Fibroblast of pulmonary artery (primary cell): ENCODE measurements at regions not wholly inside any gene's neighbourhood (a gene's known extent, or its start where the extent isn't known, plus 50 kb on each side); places are given as distances from the start of the nearest gene placed in this dataset.

Experiments used
- DNase-seq: peaks from one replicate; pipeline ENCODE4 v3.0.0-alpha.2; 2010; ENCODE audit warnings: low read depth
- H3K4me3 ChIP-seq: replicated peaks from 2 replicates; pipeline ENCODE4 v1.5.1; 2011; ENCODE audit warnings: low read depth, mild to moderate bottlenecking, control low read depth, low read length, moderate library complexity
- CTCF ChIP-seq: IDR thresholded peaks from 2 replicates; pipeline ENCODE4 v1.5.1; 2011; ENCODE audit warnings: mild to moderate bottlenecking, control low read depth, low read length, inconsistent platforms; ENCODE audit errors: missing control alignments

GRCh38 chr4:79178760-79179159 lies 147.1 kb downstream of the NAA11 start:
- peak; percentile 44 for DNase-seq
- no peak for TF ChIP-seq CTCF
- H3K4me3 ChIP-seq: no peak overlapping the region

DNA sequence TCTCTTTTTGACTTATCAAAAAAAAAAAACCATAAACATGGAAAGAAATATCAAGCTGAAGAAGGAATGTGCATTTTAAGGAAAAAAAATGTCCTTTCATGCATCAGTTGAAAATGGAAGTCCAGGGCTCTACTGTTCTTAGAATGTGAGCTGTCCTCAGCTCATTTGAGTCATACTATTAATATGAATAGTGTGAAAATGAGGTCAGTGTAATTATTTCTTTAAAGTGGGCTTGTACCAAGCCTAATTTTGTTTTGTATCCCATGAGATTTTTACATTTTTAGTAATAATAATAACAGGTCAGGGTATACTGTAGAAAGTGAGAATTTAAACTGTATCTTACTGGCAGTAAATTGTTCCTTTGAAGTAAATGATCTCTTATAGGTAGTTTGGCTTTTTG lies 148.5 kb downstream of the NAA11 start:
- no peak overlapping the region for H3K4me3 ChIP-seq
- no peak for DNase-seq
- no peak for TF ChIP-seq CTCF

GRCh38 chr4:79176351-79176750 lies 149.5 kb downstream of the NAA11 start:
- H3K4me3 ChIP-seq: no peak overlapping the region
- TF ChIP-seq CTCF: no peak
- DNase-seq: no peak

DNA sequence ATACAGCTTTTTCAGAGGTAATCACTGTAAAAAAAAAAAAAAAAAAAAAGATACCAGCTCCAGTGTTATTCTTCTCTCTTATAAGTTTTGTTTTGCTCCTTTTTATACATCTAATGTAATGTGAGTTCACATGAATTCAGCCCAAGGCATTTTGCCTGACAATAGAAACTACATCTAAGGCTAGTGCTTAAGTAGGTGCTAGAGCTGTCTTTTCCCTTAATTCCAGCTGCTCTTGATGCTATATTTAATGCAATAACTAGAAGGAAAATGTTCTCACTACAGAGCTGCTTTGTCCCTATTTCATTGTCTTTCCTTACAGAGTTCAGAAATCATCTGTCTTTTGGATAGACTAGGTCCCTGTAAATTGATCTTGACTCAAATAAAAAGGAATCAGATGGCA lies 150.1 kb downstream of the NAA11 start:
- no peak for TF ChIP-seq CTCF
- H3K4me3 ChIP-seq: no peak overlapping the region
- DNase-seq: no peak

DNA sequence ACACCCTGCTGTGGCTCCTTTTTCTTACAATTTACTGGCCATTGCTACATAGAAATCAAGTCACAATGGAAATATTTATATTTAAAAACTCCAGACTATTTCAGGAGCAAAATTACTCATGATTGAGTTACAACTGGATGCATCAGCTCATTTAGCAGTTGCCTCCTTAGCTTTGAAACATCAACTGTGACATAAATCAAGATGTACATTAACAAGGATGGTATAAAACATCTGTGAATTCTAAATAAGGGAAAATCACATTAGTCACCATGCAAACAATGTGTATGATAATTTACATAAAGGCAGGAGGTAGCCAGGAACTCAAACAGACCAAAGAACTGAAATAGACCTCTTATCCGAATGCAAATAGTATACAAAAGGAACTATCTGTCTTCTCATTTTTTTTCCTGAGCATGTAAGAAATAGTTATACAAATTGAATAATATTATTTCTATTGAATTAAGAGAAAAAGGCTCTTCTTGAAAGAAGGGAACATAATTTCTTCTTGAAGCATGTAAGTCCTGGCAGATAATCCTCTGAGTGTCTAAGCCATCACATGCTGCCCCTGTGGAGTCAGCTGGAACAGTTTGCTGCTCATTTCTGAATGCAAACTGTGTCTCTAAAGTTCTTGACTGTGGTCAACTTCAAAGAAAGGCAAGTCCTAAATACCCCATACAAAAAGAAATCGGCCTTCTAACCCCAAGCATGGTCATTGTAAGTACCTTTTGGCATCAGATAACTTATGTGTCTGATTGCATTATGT lies 151.2 kb downstream of the NAA11 start:
- DNase-seq: no peak
- TF ChIP-seq CTCF: no peak
- no peak overlapping the region for H3K4me3 ChIP-seq

DNA sequence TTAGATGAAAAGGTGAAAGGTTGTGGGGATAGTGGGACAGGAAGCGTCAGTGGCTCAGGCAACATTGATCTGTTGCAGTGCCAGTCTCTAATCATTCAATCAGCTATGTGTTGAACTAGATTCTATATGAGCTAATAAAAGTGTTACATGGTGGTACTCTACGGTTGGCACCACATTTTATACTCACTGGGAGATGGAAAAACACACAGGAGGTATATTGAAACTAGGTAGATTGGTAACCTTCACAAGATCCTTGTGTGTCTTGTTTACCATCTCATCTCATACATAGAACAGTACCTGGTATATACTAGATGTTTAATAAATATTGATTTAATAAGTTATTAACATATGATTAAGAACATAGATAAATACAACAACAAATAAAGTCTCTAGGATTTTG lies 152.7 kb downstream of the NAA11 start:
- DNase-seq: no peak
- no peak overlapping the region for H3K4me3 ChIP-seq
- TF ChIP-seq CTCF: no peak

DNA sequence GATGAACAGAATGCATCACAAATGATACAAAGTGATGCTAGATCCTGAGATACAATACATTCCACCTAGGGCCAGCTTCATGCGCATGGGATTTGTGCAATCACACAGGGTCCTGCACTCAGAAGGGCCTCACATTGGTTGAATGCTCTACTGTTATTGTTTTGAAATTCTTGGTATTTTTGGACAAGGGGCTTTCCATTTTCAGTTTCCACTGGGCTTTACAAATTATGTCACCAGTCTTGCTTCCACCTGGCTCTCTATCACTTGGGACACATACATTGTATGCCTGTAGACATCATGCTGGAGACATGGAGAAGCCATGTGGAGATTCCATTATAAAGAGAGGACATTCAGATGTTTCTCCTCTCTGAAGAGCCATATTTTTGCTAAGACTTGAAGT lies 155.8 kb downstream of the NAA11 start:
- DNase-seq: no peak
- H3K4me3 ChIP-seq: no peak overlapping the region
- TF ChIP-seq CTCF: no peak
